ENCODE measurements at regions not wholly inside any gene's neighbourhood (a gene's known extent, or its start where the extent isn't known, plus 50 kb on each side); places are given as distances from the start of the nearest gene placed in this dataset.

DNA sequence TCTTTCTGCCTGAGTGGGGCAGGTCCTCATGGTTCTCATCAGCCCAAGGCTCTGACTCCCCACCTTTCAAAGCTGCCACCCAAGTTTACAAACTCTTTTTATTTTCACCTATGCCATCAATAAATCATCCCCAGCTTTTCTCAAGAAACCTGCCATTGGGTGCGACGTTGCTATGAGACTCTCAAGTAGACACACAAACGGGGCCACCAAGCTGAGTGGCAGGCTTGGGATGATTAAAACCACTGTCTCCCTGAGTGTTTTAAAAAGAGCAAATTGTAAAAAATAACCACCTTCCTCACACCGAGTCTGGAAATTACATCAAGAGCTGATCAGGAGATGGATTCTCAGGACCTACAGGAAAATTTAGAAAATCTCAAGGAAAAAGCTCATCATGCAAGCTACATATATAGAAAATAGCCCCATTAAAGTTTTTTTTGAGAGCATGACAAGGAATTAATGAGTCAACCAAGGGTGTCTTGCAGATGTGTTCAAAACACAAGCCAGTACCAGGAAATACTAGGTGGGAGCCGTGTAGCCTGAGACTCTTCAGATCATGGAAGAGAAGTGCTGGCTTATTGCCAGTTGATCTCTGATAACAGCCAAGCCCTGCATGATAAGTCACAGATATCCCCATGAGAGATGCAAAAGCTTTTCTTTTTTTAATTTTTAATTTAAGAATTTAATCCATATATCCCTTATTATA, 158.4 kb upstream of the BACE2 start (continued):
- TF ChIP-seq EGR1 (IDR thresholded peaks at IDR 0.05; ENCODE audit: borderline replicate concordance, low read depth, low read length) = no peak
- TF ChIP-seq, protein P1, sequence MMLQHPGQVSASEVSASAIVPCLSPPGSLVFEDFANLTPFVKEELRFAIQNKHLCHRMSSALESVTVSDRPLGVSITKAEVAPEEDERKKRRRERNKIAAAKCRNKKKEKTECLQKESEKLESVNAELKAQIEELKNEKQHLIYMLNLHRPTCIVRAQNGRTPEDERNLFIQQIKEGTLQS (IDR thresholded peaks at IDR 0.05; ENCODE audit: insufficient read depth, low read depth, low read length) = no peak
- no peak for TF ChIP-seq CHD2 (IDR thresholded peaks at IDR 0.05; ENCODE audit: low read length)
- TF ChIP-seq POLR2AphosphoS5 (IDR thresholded peaks at IDR 0.05; ENCODE audit: low read depth, low read length) = no peak
- TF ChIP-seq CBX8 (IDR thresholded peaks at IDR 0.05; ENCODE audit: borderline replicate concordance, low read depth, low read length) = no peak

Measured in H1 (cell line).